CD8-positive, alpha-beta memory T cell (primary cell): ENCODE measurements at regions not wholly inside any gene's neighbourhood (a gene's known extent, or its start where the extent isn't known, plus 50 kb on each side); places are given as distances from the start of the nearest gene placed in this dataset.
"Not testable (repeated sequence)": the region's sequence is repeated elsewhere in the genome, so short reads cannot be mapped to it uniquely, and the experiment has no call there.

ENCODE experiments used
- CTCF ChIA-PET: fragments of 350-600 bp; sonication (Branson Sonifier 250); formaldehyde crosslinking; loops from one replicate; lab custom pipeline; 2021; ENCODE audit warnings: antibody characterized with exemption; lab: Charles Lee
- POLR2A ChIA-PET: fragments of 350-600 bp; sonication (Branson Sonifier 250); formaldehyde crosslinking; loops from one replicate; lab custom pipeline; 2021; ENCODE audit warnings: antibody characterized with exemption; lab: Charles Lee
- DNase-seq, 5 donors: peaks; one replicate each; pipeline versions ENCODE4 v3.0.0 to v3.0.0-alpha.2; 2020 to 2022; ENCODE audit warnings: mixed read lengths in 1 of 5
- H3K27ac ChIP-seq: one replicate; pipeline ENCODE4 v1.7.0; 2013; ENCODE audit warnings: low read depth, mild to moderate bottlenecking, low read length, moderate library complexity
- H3K27me3 ChIP-seq: 2 replicates; pipeline ENCODE4 v1.7.0; 2013; ENCODE audit warnings: low read length, mild to moderate bottlenecking; ENCODE audit not compliant: insufficient read depth, poor library complexity, severe bottlenecking
- H3K36me3 ChIP-seq: 2 replicates; pipeline ENCODE4 v1.7.0; 2013; ENCODE audit warnings: mild to moderate bottlenecking, low read length, moderate library complexity; ENCODE audit not compliant: insufficient read depth
- H3K4me1 ChIP-seq: 2 replicates; pipeline ENCODE4 v1.7.0; 2013; ENCODE audit warnings: mild to moderate bottlenecking, low read length, moderate library complexity; ENCODE audit not compliant: insufficient read depth
- H3K4me3 ChIP-seq: 2 replicates; pipeline ENCODE4 v1.7.0; 2013; ENCODE audit warnings: mild to moderate bottlenecking, low read length
- H3K9me3 ChIP-seq: 2 replicates; pipeline ENCODE4 v1.7.0; 2013; ENCODE audit warnings: mild to moderate bottlenecking, low read length
- H3K27ac Mint-ChIP-seq, 8 donors: one replicate each; pipeline ENCODE4 v1.8.0; 2020 to 2021; ENCODE audit warnings: mixed read lengths in 8 of 8, mild to moderate bottlenecking in 6 of 8, inconsistent platforms in 3 of 8, moderate library complexity in 3 of 8
- H3K27me3 Mint-ChIP-seq, 2 donors: one replicate each; pipeline ENCODE4 v1.8.0; 2020 to 2021; ENCODE audit warnings: mixed read lengths in 2 of 2, mild to moderate bottlenecking in 1 of 2, moderate library complexity in 1 of 2
- H3K36me3 Mint-ChIP-seq, 3 donors: one replicate each; pipeline ENCODE4 v1.8.0; 2020 to 2021; ENCODE audit warnings: mixed read lengths in 3 of 3, inconsistent platforms in 1 of 3, mild to moderate bottlenecking in 1 of 3
- H3K4me1 Mint-ChIP-seq, 3 donors: one replicate each; pipeline ENCODE4 v1.8.0; 2020 to 2021; ENCODE audit warnings: mixed read lengths in 3 of 3, inconsistent platforms in 1 of 3, mild to moderate bottlenecking in 1 of 3
- H3K4me3 Mint-ChIP-seq, 7 donors: one replicate each; pipeline ENCODE4 v1.8.0; 2020 to 2021; ENCODE audit warnings: mixed read lengths in 7 of 7, mild to moderate bottlenecking in 6 of 7, moderate library complexity in 4 of 7, inconsistent platforms in 2 of 7
- H3K9me3 Mint-ChIP-seq, 5 donors: one replicate each; pipeline ENCODE4 v1.8.0; 2020 to 2022; ENCODE audit warnings: mixed read lengths in 5 of 5, mild to moderate bottlenecking in 3 of 5, moderate library complexity in 2 of 5, inconsistent platforms in 1 of 5

DNA sequence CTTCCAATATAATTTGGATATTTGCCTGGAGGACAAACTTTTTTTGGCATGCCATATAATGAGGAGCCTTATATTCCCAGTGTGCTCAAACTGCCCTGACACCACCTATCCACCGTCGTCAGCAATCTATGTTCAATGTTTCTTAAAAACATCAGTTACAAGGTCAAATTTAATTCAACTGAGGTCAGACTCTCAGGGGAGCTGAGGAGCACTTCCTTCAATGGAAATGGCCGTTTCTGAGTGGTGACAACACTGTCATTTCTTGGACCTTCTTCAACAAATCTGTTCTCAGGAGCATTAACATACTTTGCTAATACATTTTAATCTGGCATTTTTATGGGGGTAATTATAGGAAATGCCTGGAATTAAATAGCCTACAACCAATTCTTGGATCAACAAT is 90.8 kb upstream of the FBXO28 start:
- H3K27ac ChIP-seq, H3K9me3 Mint-ChIP-seq, H3K27me3 Mint-ChIP-seq, H3K4me3 ChIP-seq, POLR2A ChIA-PET, H3K36me3 Mint-ChIP-seq, H3K27ac Mint-ChIP-seq, H3K36me3 ChIP-seq, DNase-seq, H3K9me3 ChIP-seq, CTCF ChIA-PET, H3K4me3 Mint-ChIP-seq, H3K27me3 ChIP-seq, H3K4me1 ChIP-seq, H3K4me1 Mint-ChIP-seq: not testable (repeated sequence)

DNA sequence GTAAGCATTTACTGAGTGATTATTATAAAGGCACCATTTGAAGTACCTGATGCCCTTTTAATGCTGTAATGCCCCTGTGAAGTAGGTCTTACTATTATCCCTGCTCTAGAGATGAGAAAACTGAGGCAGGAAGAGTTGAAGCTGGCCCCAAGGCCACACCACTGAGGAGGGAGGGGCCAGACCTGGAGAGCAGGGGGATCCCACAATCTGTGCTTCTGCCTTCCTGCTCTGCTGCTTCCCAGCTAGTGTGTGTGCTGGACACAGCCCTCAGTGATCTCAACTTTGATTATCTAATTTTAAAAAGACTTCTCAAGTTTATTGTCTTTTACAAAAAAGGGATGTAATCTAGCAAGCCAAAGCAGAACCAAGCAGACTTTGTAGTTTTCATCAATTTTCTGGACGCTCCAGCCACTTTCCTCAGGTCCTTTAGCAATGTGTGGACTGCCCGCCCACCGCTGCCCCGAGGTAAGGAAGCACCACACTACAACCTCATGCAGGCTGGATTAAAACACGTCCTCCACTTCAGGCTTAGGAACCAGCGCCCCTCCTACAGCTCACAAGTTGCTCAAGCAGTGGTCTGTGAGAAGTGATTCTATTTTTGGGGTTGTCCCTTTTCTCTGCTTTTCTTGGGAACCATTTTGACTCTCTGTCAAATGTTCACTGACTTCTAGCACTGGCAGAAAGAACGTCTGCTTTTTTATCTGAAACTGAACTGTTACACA is 91.5 kb upstream of the FBXO28 start:
- H3K27me3 Mint-ChIP-seq, H3K27me3 ChIP-seq, POLR2A ChIA-PET, H3K4me3 ChIP-seq, H3K36me3 ChIP-seq, H3K4me1 Mint-ChIP-seq, H3K27ac ChIP-seq, H3K4me1 ChIP-seq, H3K36me3 Mint-ChIP-seq, H3K4me3 Mint-ChIP-seq, H3K9me3 ChIP-seq, CTCF ChIA-PET, DNase-seq, H3K27ac Mint-ChIP-seq, H3K9me3 Mint-ChIP-seq: not testable (repeated sequence)

DNA sequence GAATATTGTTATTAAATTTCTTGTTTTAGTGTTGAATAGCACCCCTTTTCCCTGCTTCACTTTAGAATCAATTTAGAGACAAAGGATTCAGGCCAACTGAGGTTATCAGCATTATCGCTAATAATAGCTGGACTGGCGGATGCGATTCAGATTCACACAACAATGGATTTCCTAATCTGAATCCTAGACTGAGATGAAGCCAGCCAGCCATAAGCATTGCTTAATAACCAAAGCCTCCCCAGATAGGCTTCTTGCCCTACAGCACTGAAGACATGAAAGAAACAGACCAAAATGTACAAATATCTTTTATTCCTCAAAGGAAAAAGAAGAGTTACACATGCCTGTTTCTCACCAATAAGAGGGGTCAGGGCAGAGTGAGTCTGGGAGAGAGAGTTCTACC is 94.0 kb upstream of the FBXO28 start:
- H3K27ac ChIP-seq, H3K9me3 ChIP-seq, H3K4me3 ChIP-seq, H3K36me3 Mint-ChIP-seq, CTCF ChIA-PET, H3K27me3 Mint-ChIP-seq, H3K4me1 ChIP-seq, H3K4me3 Mint-ChIP-seq, POLR2A ChIA-PET, H3K4me1 Mint-ChIP-seq, H3K27me3 ChIP-seq, H3K9me3 Mint-ChIP-seq, H3K27ac Mint-ChIP-seq, DNase-seq, H3K36me3 ChIP-seq: not testable (repeated sequence)

DNA sequence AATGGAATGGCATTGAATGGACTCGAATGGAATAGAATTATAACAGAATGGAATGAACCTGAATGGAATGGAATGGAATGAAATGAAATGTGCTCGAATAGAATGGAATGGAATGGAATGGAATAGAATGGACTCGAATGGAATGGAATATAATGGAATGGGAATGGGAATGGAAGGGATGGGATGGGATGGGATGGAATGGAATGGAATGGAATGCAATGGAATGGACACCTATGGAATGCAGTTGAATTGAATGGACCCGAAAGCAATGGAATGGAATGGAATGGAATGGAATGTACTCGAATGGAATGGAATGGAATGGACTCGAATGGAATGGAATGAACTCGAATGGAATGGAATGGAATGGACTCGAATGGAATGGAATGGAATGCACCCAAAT is 98.1 kb upstream of the FBXO28 start:
- H3K4me1 ChIP-seq, H3K4me1 Mint-ChIP-seq, CTCF ChIA-PET, H3K27me3 Mint-ChIP-seq, H3K4me3 ChIP-seq, H3K27me3 ChIP-seq, H3K4me3 Mint-ChIP-seq, H3K27ac Mint-ChIP-seq, DNase-seq, H3K27ac ChIP-seq, H3K9me3 Mint-ChIP-seq, H3K36me3 ChIP-seq, H3K36me3 Mint-ChIP-seq, POLR2A ChIA-PET, H3K9me3 ChIP-seq: not testable (repeated sequence)

DNA sequence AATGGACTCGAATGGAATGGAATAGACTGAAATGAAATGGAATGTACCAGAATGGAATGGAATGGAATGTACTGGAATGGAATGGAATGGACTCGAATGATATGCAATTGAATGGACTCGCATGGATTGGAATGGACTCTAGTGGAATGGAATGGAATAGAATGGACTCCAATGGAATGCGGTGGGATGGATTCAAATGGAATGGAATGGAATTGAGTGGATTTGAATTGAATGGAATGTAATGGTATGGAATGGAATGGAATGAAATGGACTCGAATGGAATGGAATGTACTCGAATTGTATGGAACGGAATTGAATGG is 99.6 kb upstream of the FBXO28 start:
- no peaks in the 10 kb centered on the region for H3K9me3 Mint-ChIP-seq
- ChIA-PET POLR2A (no interaction called here), CTCF (no interaction called here)
- peaks cover 0 to 1% (median 0%) of the 10 kb centered on the region in 3 donors for H3K36me3 Mint-ChIP-seq
- H3K4me1 Mint-ChIP-seq = no peaks in the 10 kb centered on the region
- Histone ChIP-seq H3K4me3 (no peak overlapping the region), H3K9me3 (no peaks in the 10 kb centered on the region), H3K4me1 (no peaks in the 10 kb centered on the region), H3K27ac (no peak overlapping the region), H3K27me3 (no peaks in the 10 kb centered on the region), H3K36me3 (no peaks in the 10 kb centered on the region)
- H3K27ac Mint-ChIP-seq = no peak overlapping the region
- DNase-seq = no peak
- no peak overlapping the region for H3K4me3 Mint-ChIP-seq
- H3K27me3 Mint-ChIP-seq = no peaks in the 10 kb centered on the region

DNA sequence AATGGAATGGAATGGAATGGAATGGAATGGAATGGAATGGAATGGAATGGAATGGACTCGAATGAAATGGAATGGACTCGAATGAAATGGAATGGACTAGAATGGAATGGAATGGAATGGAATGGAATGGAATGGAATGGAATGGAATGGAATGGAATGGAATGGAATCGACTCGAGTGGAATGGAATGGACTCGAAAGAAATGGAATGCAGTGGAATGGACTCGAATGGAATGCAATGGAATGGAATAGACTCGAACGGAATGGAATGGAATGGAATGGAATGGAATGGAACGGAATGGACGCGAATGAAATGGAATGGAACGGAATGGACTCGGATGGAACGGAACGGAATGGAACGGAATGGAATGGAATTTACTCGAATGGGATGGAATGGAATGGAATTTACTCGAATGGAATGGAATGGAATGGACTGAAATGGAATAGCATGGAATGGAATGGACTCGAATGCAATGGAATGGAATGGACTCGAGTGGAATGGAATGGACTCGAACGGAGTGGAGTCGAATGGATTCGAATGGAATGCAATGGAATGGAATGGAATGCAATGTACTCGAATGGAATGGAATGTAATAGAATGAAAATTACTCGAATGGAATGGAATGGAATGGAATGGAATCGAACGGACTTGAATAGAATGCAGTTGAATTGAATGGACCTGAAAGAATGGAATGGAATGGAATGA is 100.1 kb upstream of the FBXO28 start:
- H3K9me3 ChIP-seq, POLR2A ChIA-PET, H3K4me3 Mint-ChIP-seq, H3K4me1 ChIP-seq, H3K4me1 Mint-ChIP-seq, H3K27me3 ChIP-seq, H3K27me3 Mint-ChIP-seq, H3K27ac Mint-ChIP-seq, H3K9me3 Mint-ChIP-seq, H3K36me3 ChIP-seq, H3K4me3 ChIP-seq, CTCF ChIA-PET, H3K27ac ChIP-seq, DNase-seq, H3K36me3 Mint-ChIP-seq: not testable (repeated sequence)

DNA sequence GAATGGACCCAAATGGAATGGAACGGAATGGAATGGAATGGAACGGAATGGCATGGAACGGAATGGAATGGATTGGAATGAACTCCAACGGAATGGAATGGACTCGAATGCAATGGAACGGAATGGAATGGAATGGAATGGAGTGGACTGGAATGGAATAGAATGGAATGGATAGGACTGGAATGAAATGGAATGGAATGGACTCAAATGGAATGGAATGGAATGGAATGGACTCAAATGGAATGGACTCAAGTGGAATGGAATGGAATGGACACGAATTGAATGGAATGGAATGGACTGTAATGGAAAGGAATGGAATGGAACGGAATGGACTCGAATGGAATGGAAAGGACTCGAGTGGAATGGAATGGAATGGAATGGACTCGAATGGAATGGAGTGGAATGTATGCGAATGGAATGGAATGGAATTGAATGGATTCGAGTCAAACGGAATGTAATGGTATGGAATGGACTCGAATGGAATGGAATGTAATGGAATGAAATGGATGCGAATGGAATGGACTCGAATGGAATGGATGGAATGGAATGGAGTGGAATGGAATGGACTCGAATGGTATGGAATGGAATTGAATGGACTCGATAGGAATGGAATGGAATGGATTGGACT is 101.0 kb upstream of the FBXO28 start:
- H3K4me3 Mint-ChIP-seq, H3K27ac Mint-ChIP-seq, H3K36me3 Mint-ChIP-seq, H3K4me1 Mint-ChIP-seq, H3K27ac ChIP-seq, H3K4me3 ChIP-seq, H3K36me3 ChIP-seq, H3K27me3 ChIP-seq, H3K27me3 Mint-ChIP-seq, H3K9me3 ChIP-seq, DNase-seq, H3K9me3 Mint-ChIP-seq, CTCF ChIA-PET, H3K4me1 ChIP-seq, POLR2A ChIA-PET: not testable (repeated sequence)

DNA sequence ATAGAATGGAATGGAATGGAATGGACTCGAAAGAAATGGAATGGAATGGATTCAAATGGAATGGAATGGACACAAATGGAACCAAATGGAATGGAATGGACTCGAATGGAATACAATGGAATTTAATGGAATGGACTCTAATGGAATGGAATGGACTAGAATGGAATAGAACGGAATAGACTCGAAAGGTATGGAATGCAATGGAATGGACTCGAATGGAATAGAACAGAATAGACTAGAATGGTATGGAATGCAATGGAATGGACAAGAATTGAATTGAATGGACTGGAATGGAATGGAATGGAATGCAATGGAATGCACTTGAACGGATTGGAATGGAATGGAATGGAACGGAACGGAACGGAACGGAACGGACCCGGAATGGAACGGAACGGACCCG is 101.7 kb upstream of the FBXO28 start:
- POLR2A ChIA-PET, CTCF ChIA-PET, H3K9me3 ChIP-seq, H3K4me3 ChIP-seq, H3K4me1 ChIP-seq, H3K27ac Mint-ChIP-seq, H3K27ac ChIP-seq, H3K4me1 Mint-ChIP-seq, H3K36me3 ChIP-seq, H3K27me3 Mint-ChIP-seq, H3K4me3 Mint-ChIP-seq, DNase-seq, H3K27me3 ChIP-seq, H3K9me3 Mint-ChIP-seq: not testable (repeated sequence)
- H3K36me3 Mint-ChIP-seq = peaks cover 0 to 14% (median 4%) of the 10 kb centered on the region in 3 donors
